OCI-LY7 (cell line): ENCODE measurements at regions not wholly inside any gene's neighbourhood (a gene's known extent, or its start where the extent isn't known, plus 50 kb on each side); places are given as distances from the start of the nearest gene placed in this dataset.

Source experiments
- EZH2phosphoT487 ChIP-seq: fragments of 200-600 bp; sonication (generic); IDR thresholded peaks from 2 replicates; pipeline ENCODE4 v1.6.1; 2018; ENCODE audit warnings: low read depth, borderline replicate concordance, mild to moderate bottlenecking, mixed run types, antibody characterized with exemption, low read length, moderate library complexity, mixed read lengths
- TF ChIP-seq, protein P1 (sequence below): fragments of 200-600 bp; sonication (generic); conservative IDR thresholded peaks from 2 replicates; pipeline ENCODE4 v1.5.1; 2014; ENCODE audit warnings: mild to moderate bottlenecking, antibody characterized with exemption, low read length, moderate library complexity, mixed read lengths

DNA sequence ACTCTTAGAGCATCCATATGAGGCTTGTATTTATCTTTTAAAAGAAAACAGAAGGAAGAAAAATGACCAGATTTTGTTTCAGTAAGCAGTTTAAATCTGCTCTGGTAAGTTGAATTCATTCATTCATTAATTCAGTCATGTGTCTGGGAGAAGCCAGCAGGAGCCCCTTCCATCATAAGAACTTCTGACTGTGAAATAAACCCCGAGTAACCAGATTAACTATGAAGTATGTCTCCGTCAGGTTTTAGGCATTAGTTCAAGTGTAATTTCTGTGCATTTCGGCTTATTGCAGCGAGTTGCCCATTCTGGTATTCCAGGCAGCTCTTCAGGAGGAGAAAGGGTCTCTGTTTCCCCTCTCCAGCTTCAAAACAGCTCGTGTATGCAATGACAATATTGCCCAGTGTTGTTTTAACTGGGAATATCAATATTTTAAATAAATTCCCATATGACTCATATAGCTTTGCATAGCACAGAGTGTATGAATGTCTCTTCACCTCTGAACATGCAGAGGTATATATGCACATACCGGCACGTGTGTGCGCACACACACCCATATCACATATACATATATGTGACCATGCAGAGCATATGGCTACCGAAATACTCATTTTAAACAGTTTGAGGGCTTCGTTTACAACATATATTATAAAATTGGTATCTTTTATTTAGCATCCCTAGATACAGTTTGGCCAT, 255.3 kb downstream of the BCOR start:
- TF ChIP-seq, protein P1, sequence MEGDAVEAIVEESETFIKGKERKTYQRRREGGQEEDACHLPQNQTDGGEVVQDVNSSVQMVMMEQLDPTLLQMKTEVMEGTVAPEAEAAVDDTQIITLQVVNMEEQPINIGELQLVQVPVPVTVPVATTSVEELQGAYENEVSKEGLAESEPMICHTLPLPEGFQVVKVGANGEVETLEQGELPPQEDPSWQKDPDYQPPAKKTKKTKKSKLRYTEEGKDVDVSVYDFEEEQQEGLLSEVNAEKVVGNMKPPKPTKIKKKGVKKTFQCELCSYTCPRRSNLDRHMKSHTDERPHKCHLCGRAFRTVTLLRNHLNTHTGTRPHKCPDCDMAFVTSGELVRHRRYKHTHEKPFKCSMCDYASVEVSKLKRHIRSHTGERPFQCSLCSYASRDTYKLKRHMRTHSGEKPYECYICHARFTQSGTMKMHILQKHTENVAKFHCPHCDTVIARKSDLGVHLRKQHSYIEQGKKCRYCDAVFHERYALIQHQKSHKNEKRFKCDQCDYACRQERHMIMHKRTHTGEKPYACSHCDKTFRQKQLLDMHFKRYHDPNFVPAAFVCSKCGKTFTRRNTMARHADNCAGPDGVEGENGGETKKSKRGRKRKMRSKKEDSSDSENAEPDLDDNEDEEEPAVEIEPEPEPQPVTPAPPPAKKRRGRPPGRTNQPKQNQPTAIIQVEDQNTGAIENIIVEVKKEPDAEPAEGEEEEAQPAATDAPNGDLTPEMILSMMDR: no peak
- TF ChIP-seq EZH2phosphoT487: no peak
